Activated CD4-positive, alpha-beta T cell treated with anti-CD3 and anti-CD28 coated beads, Interleukin-2, Interleukin-4, amounts not matched to agents 100 ng/mL and 50 ng/mL, durations not matched to agents 16 hours and 8 hours (primary cell): ENCODE measurements at regions not wholly inside any gene's neighbourhood (a gene's known extent, or its start where the extent isn't known, plus 50 kb on each side); places are given as distances from the start of the nearest gene placed in this dataset.
"Not testable (repeated sequence)": the region's sequence is repeated elsewhere in the genome, so short reads cannot be mapped to it uniquely, and the experiment has no call there.

Source experiments
- DNase-seq: peaks from one replicate; pipeline ENCODE4 v3.0.0-alpha.2; 2020; ENCODE audit warnings: low spot score

- no peak for DNase-seq
Observed at GRCh38 chrX:9271789-9272525, 192.9 kb upstream of the TBL1X start.

- no peak for DNase-seq
Observed at GRCh38 chrX:9273744-9274143, 191.1 kb upstream of the TBL1X start.

GRCh38 chrX:9278475-9279233, 186.2 kb upstream of the TBL1X start:
- DNase-seq = no peak

- peak; percentile 14 for DNase-seq
Observed at GRCh38 chrX:9279234-9279544, 185.7 kb upstream of the TBL1X start.

- DNase-seq = no peak
Observed at GRCh38 chrX:9280831-9281230, 184.0 kb upstream of the TBL1X start.

- no peak for DNase-seq
Observed at GRCh38 chrX:9282325-9282724, 182.5 kb upstream of the TBL1X start.

- peak; percentile 49 for DNase-seq
Observed at GRCh38 chrX:9285342-9285771, 179.5 kb upstream of the TBL1X start.

- no peak for DNase-seq
Observed at GRCh38 chrX:9286234-9286633, 178.6 kb upstream of the TBL1X start.

- DNase-seq = no peak
Observed at GRCh38 chrX:9291629-9292028, 173.2 kb upstream of the TBL1X start.

- no peak for DNase-seq
Observed at GRCh38 chrX:9293051-9293496, 171.8 kb upstream of the TBL1X start.

GRCh38 chrX:9293903-9294302, 171.0 kb upstream of the TBL1X start:
- DNase-seq = no peak

- no peak for DNase-seq
Observed at GRCh38 chrX:9295551-9295950, 169.3 kb upstream of the TBL1X start.

GRCh38 chrX:9298221-9298620, 166.6 kb upstream of the TBL1X start:
- no peak for DNase-seq

- not testable (repeated sequence) for DNase-seq
Observed at GRCh38 chrX:9299681-9300080, 165.2 kb upstream of the TBL1X start.

GRCh38 chrX:9301836-9302235, 163.0 kb upstream of the TBL1X start:
- DNase-seq = no peak

- no peak for DNase-seq
Observed at GRCh38 chrX:9302381-9302780, 162.5 kb upstream of the TBL1X start.

- DNase-seq = no peak
Observed at GRCh38 chrX:9308426-9308825, 156.4 kb upstream of the TBL1X start.

GRCh38 chrX:9310616-9311015, 154.2 kb upstream of the TBL1X start:
- no peak for DNase-seq

GRCh38 chrX:9311421-9312160, 153.3 kb upstream of the TBL1X start:
- DNase-seq = no peak

GRCh38 chrX:9312922-9313867, 151.7 kb upstream of the TBL1X start:
- DNase-seq = peak; percentile 79

GRCh38 chrX:9315086-9315485, 149.8 kb upstream of the TBL1X start:
- no peak for DNase-seq

- no peak for DNase-seq
Observed at GRCh38 chrX:9316096-9316495, 148.8 kb upstream of the TBL1X start.
